ENCODE measurements at regions not wholly inside any gene's neighbourhood (a gene's known extent, or its start where the extent isn't known, plus 50 kb on each side); places are given as distances from the start of the nearest gene placed in this dataset.

GRCh38 chr2:54065411-54065810 lies 50.0 kb upstream of the ACYP2 start:
- no peak for DNase-seq
- Mint-ChIP-seq H3K36me3 (ENCODE audit: unreplicated experiment) (no peaks in the 10 kb centered on the region), H3K4me1 (ENCODE audit: low read depth, unreplicated experiment) (peaks cover 31% of the 10 kb centered on the region), H3K9me3 (ENCODE audit: unreplicated experiment) (peaks cover 2% of the 10 kb centered on the region), H3K4me3 (ENCODE audit: unreplicated experiment) (no peak overlapping the region), H3K27me3 (ENCODE audit: unreplicated experiment) (peaks cover 2% of the 10 kb centered on the region), H3K27ac (ENCODE audit: unreplicated experiment) (peak overlapping the region; percentile 83)
- TF ChIP-seq, protein P1, sequence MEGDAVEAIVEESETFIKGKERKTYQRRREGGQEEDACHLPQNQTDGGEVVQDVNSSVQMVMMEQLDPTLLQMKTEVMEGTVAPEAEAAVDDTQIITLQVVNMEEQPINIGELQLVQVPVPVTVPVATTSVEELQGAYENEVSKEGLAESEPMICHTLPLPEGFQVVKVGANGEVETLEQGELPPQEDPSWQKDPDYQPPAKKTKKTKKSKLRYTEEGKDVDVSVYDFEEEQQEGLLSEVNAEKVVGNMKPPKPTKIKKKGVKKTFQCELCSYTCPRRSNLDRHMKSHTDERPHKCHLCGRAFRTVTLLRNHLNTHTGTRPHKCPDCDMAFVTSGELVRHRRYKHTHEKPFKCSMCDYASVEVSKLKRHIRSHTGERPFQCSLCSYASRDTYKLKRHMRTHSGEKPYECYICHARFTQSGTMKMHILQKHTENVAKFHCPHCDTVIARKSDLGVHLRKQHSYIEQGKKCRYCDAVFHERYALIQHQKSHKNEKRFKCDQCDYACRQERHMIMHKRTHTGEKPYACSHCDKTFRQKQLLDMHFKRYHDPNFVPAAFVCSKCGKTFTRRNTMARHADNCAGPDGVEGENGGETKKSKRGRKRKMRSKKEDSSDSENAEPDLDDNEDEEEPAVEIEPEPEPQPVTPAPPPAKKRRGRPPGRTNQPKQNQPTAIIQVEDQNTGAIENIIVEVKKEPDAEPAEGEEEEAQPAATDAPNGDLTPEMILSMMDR (IDR thresholded peaks at IDR 0.05; ENCODE audit: partially characterized antibody, unreplicated experiment): no peak

DNA sequence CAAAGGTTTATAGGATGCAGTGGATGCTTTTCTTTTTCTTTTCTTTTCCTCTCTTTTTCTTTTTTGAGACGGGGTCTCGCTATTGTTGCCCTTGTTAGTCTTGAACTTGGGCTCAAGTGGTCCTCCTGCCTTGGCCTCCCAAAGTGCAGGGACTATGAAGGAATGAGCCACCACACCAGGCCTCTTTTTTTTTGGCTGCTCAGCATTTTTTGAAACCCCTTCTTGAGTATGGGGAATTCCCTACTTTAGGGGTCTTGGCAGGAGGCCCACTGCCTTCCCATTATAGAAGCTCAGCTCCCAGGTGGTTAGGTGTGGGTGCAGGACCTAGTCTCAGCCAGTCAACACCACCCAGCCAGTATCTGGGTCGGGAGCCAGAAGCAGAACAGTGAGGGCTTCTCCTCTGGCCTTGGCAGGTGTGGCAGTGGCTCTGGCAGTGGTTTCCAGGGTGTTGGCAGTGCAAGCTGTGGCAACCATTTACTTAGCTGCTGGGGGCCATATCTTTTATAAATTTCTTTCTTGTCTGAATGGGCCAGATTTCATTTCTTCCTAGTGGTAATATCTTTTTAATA lies 51.4 kb upstream of the ACYP2 start:
- Mint-ChIP-seq H3K4me3 (ENCODE audit: unreplicated experiment) (no peak overlapping the region), H3K4me1 (ENCODE audit: low read depth, unreplicated experiment) (peaks cover 31% of the 10 kb centered on the region), H3K36me3 (ENCODE audit: unreplicated experiment) (no peaks in the 10 kb centered on the region), H3K27ac (ENCODE audit: unreplicated experiment) (no peak overlapping the region), H3K27me3 (ENCODE audit: unreplicated experiment) (peaks cover 2% of the 10 kb centered on the region), H3K9me3 (ENCODE audit: unreplicated experiment) (peaks cover 3% of the 10 kb centered on the region)
- TF ChIP-seq, protein P1 (IDR thresholded peaks at IDR 0.05; ENCODE audit: partially characterized antibody, unreplicated experiment): no peak
- DNase-seq: no peak

GRCh38 chr2:54062401-54062800 lies 53.0 kb upstream of the ACYP2 start:
- Mint-ChIP-seq H3K4me1 (ENCODE audit: low read depth, unreplicated experiment) (peaks cover 23% of the 10 kb centered on the region), H3K4me3 (ENCODE audit: unreplicated experiment) (no peak overlapping the region), H3K36me3 (ENCODE audit: unreplicated experiment) (peaks cover 8% of the 10 kb centered on the region), H3K27me3 (ENCODE audit: unreplicated experiment) (peaks cover 2% of the 10 kb centered on the region), H3K9me3 (ENCODE audit: unreplicated experiment) (peaks cover 4% of the 10 kb centered on the region), H3K27ac (ENCODE audit: unreplicated experiment) (no peak overlapping the region)
- no peak for DNase-seq
- TF ChIP-seq, protein P1 (IDR thresholded peaks at IDR 0.05; ENCODE audit: partially characterized antibody, unreplicated experiment): no peak

DNA sequence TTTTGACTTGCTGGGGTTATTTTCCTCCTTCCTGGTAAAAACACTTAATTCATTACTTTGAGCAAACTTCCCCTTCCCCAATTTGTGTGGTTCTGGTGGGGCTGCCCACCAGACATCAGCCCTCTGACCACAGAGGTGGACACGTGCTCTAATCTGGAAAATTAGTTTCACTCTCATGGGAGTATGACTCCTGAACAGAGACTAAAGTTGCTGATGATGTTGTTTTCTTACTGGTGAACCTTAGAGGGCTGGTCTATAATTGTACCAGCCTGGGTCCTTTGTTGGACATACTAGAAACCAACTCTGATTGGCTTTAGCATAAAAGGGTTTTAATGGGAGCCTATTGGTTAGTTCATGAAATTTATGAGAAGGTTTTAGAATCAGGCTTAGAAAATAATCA lies 54.1 kb upstream of the ACYP2 start:
- Mint-ChIP-seq H3K4me3 (ENCODE audit: unreplicated experiment) (no peak overlapping the region), H3K27ac (ENCODE audit: unreplicated experiment) (no peak overlapping the region), H3K4me1 (ENCODE audit: low read depth, unreplicated experiment) (peaks cover 23% of the 10 kb centered on the region), H3K9me3 (ENCODE audit: unreplicated experiment) (peaks cover 4% of the 10 kb centered on the region), H3K36me3 (ENCODE audit: unreplicated experiment) (peaks cover 8% of the 10 kb centered on the region), H3K27me3 (ENCODE audit: unreplicated experiment) (peaks cover 2% of the 10 kb centered on the region)
- no peak for DNase-seq
- TF ChIP-seq, protein P1 (IDR thresholded peaks at IDR 0.05; ENCODE audit: partially characterized antibody, unreplicated experiment): no peak

- H3K4me3 Mint-ChIP-seq (ENCODE audit: unreplicated experiment): no peak overlapping the region
- DNase-seq: no peak
- H3K36me3 Mint-ChIP-seq (ENCODE audit: unreplicated experiment): peaks cover 8% of the 10 kb centered on the region
- peaks cover under 1% of the 10 kb centered on the region for H3K27me3 Mint-ChIP-seq (ENCODE audit: unreplicated experiment)
- peaks cover 1% of the 10 kb centered on the region for H3K9me3 Mint-ChIP-seq (ENCODE audit: unreplicated experiment)
- H3K4me1 Mint-ChIP-seq (ENCODE audit: low read depth, unreplicated experiment): peaks cover 11% of the 10 kb centered on the region
- TF ChIP-seq, protein P1 (IDR thresholded peaks at IDR 0.05; ENCODE audit: partially characterized antibody, unreplicated experiment): no peak
- no peak overlapping the region for H3K27ac Mint-ChIP-seq (ENCODE audit: unreplicated experiment)
Measured at GRCh38 chr2:54059986-54060385, 55.4 kb upstream of the ACYP2 start.

All from glutamatergic neuron (in vitro differentiated cells).